ENCODE measurements at regions not wholly inside any gene's neighbourhood (a gene's known extent, or its start where the extent isn't known, plus 50 kb on each side); places are given as distances from the start of the nearest gene placed in this dataset.
"Not testable (repeated sequence)": the region's sequence is repeated elsewhere in the genome, so short reads cannot be mapped to it uniquely, and the experiment has no call there.

DNA sequence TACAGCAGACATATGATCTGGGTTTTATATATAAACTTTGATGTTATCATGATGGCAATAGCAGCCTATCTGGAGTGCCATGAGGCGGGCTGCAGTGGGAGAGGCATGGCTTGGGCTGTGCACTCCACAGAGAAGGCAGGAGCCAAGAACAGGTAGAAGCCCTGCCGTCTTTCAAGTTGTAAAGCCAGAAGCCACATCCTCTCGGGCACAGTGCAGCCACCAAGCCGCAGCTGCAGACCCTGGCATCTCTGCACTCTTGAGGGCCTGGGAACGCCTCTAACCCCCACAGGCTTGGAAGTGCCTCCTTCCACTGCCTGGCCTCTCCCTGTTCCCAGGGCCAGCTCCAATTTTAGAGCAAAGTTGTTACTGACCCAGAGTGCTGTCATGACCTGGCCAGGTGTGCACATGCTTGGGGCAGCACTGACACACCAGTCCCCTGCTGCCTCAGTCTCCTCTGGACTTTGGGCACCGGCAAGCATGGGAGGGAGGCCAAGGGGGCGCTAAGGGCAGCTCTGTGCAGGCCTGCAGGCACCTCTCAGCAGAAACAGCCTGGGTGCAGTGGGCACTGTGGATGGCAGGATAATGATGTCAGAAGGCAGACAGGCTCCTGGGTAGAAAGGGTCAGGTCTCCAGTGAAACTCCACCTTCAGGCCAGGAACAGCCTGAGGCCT lies 1619.8 kb upstream of the PRMT6 start:
- Histone ChIP-seq H3K79me2 (ENCODE audit: low read length) (no peaks in the 10 kb centered on the region), H3K9ac (ENCODE audit: low read length) (no peak overlapping the region), H3K27me3 (ENCODE audit: low read length) (no peaks in the 10 kb centered on the region), H3K36me3 (ENCODE audit: insufficient read depth, low read length) (no peaks in the 10 kb centered on the region), H3K4me1 (ENCODE audit: low read length) (no peaks in the 10 kb centered on the region), H3K9me2 (replicated peaks; ENCODE audit: insufficient read depth, low read length) (no peaks in the 10 kb centered on the region), H4K20me1 (ENCODE audit: insufficient read depth, low read depth, low read length) (no peaks in the 10 kb centered on the region), H3K9me3 (ENCODE audit: low read length) (peaks cover 19% of the 10 kb centered on the region), H3K4me3 (ENCODE audit: low read length) (no peak overlapping the region), H3K4me2 (ENCODE audit: low read depth, low read length, poor library complexity, severe bottlenecking) (no peak overlapping the region), H3K27ac (ENCODE audit: low read length) (no peak overlapping the region), H2AFZ (ENCODE audit: low read length) (no peak overlapping the region)
- no peak for DNase-seq

GRCh38 chr1:105437847-105438246 lies 1618.6 kb upstream of the PRMT6 start:
- Histone ChIP-seq H3K27me3 (ENCODE audit: low read length) (no peaks in the 10 kb centered on the region), H4K20me1 (ENCODE audit: insufficient read depth, low read depth, low read length) (no peaks in the 10 kb centered on the region), H3K4me2 (ENCODE audit: low read depth, low read length, poor library complexity, severe bottlenecking) (no peak overlapping the region), H3K9me3 (ENCODE audit: low read length) (peaks cover 21% of the 10 kb centered on the region), H2AFZ (ENCODE audit: low read length) (no peak overlapping the region), H3K27ac (ENCODE audit: low read length) (no peak overlapping the region), H3K9ac (ENCODE audit: low read length) (no peak overlapping the region), H3K79me2 (ENCODE audit: low read length) (no peaks in the 10 kb centered on the region), H3K4me3 (ENCODE audit: low read length) (no peak overlapping the region), H3K36me3 (ENCODE audit: insufficient read depth, low read length) (no peaks in the 10 kb centered on the region), H3K9me2 (replicated peaks; ENCODE audit: insufficient read depth, low read length) (no peaks in the 10 kb centered on the region), H3K4me1 (ENCODE audit: low read length) (no peaks in the 10 kb centered on the region)
- DNase-seq = no peak

GRCh38 chr1:105442901-105443300 lies 1613.6 kb upstream of the PRMT6 start:
- Histone ChIP-seq H3K4me1 (ENCODE audit: low read length) (no peaks in the 10 kb centered on the region), H3K4me3 (ENCODE audit: low read length) (no peak overlapping the region), H2AFZ (ENCODE audit: low read length) (no peak overlapping the region), H3K9me2 (replicated peaks; ENCODE audit: insufficient read depth, low read length) (no peaks in the 10 kb centered on the region), H3K9ac (ENCODE audit: low read length) (no peak overlapping the region), H4K20me1 (ENCODE audit: insufficient read depth, low read depth, low read length) (no peaks in the 10 kb centered on the region), H3K9me3 (ENCODE audit: low read length) (peaks cover 2% of the 10 kb centered on the region; the same call in 1 of the 2 replicates), H3K79me2 (ENCODE audit: low read length) (no peaks in the 10 kb centered on the region), H3K36me3 (ENCODE audit: insufficient read depth, low read length) (no peaks in the 10 kb centered on the region), H3K27ac (ENCODE audit: low read length) (no peak overlapping the region), H3K27me3 (ENCODE audit: low read length) (no peaks in the 10 kb centered on the region), H3K4me2 (ENCODE audit: low read depth, low read length, poor library complexity, severe bottlenecking) (no peak overlapping the region)
- DNase-seq = no peak

DNA sequence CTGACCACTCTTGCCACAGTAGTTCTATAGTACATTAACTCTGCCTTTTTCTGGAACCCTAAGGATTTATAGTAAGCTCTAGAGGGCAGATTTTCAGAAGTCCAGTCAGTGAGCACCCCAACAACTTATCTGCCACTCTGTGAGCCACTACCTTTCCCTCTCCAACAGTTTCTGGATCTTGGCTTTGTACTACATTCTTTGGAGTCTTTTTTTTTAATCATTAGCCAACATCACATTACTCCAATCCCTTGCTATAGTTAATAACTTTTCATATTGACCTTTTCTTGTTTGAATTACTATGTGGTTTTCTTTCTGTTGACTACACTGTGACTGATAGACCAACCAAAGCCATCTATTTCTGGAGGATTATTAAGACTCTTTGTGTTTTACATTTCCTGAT lies 1596.7 kb upstream of the PRMT6 start:
- Histone ChIP-seq H3K36me3 (ENCODE audit: insufficient read depth, low read length) (no peaks in the 10 kb centered on the region), H3K4me3 (ENCODE audit: low read length) (no peak overlapping the region), H2AFZ (ENCODE audit: low read length) (no peak overlapping the region), H3K4me2 (ENCODE audit: low read depth, low read length, poor library complexity, severe bottlenecking) (no peak overlapping the region), H3K27ac (ENCODE audit: low read length) (no peak overlapping the region), H3K79me2 (ENCODE audit: low read length) (no peaks in the 10 kb centered on the region), H4K20me1 (ENCODE audit: insufficient read depth, low read depth, low read length) (no peaks in the 10 kb centered on the region), H3K9me2 (replicated peaks; ENCODE audit: insufficient read depth, low read length) (no peaks in the 10 kb centered on the region), H3K9me3 (ENCODE audit: low read length) (peaks cover 19% of the 10 kb centered on the region; the same call in 1 of the 2 replicates), H3K9ac (ENCODE audit: low read length) (no peak overlapping the region), H3K27me3 (ENCODE audit: low read length) (no peaks in the 10 kb centered on the region), H3K4me1 (ENCODE audit: low read length) (no peaks in the 10 kb centered on the region)
- DNase-seq = no peak

DNA sequence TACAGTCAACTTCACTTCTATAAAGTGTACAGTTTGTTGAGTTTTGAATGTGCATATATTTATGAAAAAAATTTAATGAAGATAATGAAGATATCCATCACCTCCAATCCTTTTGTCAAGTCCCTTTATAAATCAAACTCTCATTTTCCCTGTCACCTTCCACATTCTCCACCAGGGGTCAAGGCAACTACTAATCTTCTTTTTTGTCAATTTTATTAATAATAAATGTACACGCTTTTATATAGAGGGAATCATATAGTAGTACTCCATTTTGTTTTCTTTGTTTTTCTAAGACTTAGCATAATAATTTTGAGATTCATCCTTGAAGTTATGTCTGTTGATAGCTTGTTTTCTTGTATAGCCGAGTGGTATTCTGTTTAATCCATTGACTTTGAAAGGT lies 1594.2 kb upstream of the PRMT6 start:
- H3K4me1 ChIP-seq (ENCODE audit: low read length) = no peaks in the 10 kb centered on the region
- H2AFZ ChIP-seq (ENCODE audit: low read length) = no peak overlapping the region
- no peaks in the 10 kb centered on the region for H3K79me2 ChIP-seq (ENCODE audit: low read length)
- H3K27ac ChIP-seq (ENCODE audit: low read length) = no peak overlapping the region
- H3K9me3 ChIP-seq (ENCODE audit: low read length) = peaks cover 19% of the 10 kb centered on the region; the same call in 1 of the 2 replicates
- H3K4me3 ChIP-seq (ENCODE audit: low read length) = no peak overlapping the region
- no peaks in the 10 kb centered on the region for H4K20me1 ChIP-seq (ENCODE audit: insufficient read depth, low read depth, low read length)
- H3K9ac ChIP-seq (ENCODE audit: low read length) = no peak overlapping the region
- no peaks in the 10 kb centered on the region for H3K27me3 ChIP-seq (ENCODE audit: low read length)
- no peaks in the 10 kb centered on the region for H3K36me3 ChIP-seq (ENCODE audit: insufficient read depth, low read length)
- H3K9me2 ChIP-seq (replicated peaks; ENCODE audit: insufficient read depth, low read length) = no peaks in the 10 kb centered on the region
- H3K4me2 ChIP-seq (ENCODE audit: low read depth, low read length, poor library complexity, severe bottlenecking) = no peak overlapping the region
- DNase-seq = no peak

GRCh38 chr1:105467549-105467948 lies 1588.9 kb upstream of the PRMT6 start:
- no peaks in the 10 kb centered on the region for H3K36me3 ChIP-seq (ENCODE audit: insufficient read depth, low read length)
- H3K27me3 ChIP-seq (ENCODE audit: low read length) = no peaks in the 10 kb centered on the region
- H3K9ac ChIP-seq (ENCODE audit: low read length) = no peak overlapping the region
- H2AFZ ChIP-seq (ENCODE audit: low read length) = no peak overlapping the region
- H3K79me2 ChIP-seq (ENCODE audit: low read length) = no peaks in the 10 kb centered on the region
- no peaks in the 10 kb centered on the region for H3K9me2 ChIP-seq (replicated peaks; ENCODE audit: insufficient read depth, low read length)
- H3K9me3 ChIP-seq (ENCODE audit: low read length) = no peaks in the 10 kb centered on the region; the same call in 1 of the 2 replicates
- no peak overlapping the region for H3K4me3 ChIP-seq (ENCODE audit: low read length)
- H3K27ac ChIP-seq (ENCODE audit: low read length) = no peak overlapping the region
- no peaks in the 10 kb centered on the region for H3K4me1 ChIP-seq (ENCODE audit: low read length)
- no peak for DNase-seq
- no peak overlapping the region for H3K4me2 ChIP-seq (ENCODE audit: low read depth, low read length, poor library complexity, severe bottlenecking)
- no peaks in the 10 kb centered on the region for H4K20me1 ChIP-seq (ENCODE audit: insufficient read depth, low read depth, low read length)

DNA sequence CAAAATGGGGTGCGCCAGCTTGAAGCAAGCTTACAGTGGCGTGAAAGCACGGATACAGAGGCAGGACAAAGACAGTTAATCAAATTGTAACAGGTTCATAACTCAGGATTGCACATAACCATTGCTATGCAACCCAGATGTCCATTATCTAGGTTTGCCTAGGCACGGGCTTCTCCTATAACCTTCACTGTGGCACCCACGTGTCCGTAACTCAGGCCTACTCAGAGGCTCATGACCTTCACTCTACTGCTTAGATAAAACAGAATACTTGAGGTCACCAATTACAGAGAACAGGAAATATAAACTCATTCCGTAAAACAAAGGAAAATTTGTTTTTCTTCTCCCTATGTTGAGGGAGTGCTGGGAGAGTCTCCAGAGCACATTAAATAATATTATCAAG lies 1585.9 kb upstream of the PRMT6 start:
- not testable (repeated sequence) for H2AFZ ChIP-seq (ENCODE audit: low read length); H4K20me1 ChIP-seq (ENCODE audit: insufficient read depth, low read depth, low read length); H3K9me2 ChIP-seq (replicated peaks; ENCODE audit: insufficient read depth, low read length); H3K27me3 ChIP-seq (ENCODE audit: low read length); H3K4me2 ChIP-seq (ENCODE audit: low read depth, low read length, poor library complexity, severe bottlenecking); H3K9ac ChIP-seq (ENCODE audit: low read length); H3K79me2 ChIP-seq (ENCODE audit: low read length); H3K27ac ChIP-seq (ENCODE audit: low read length); H3K4me3 ChIP-seq (ENCODE audit: low read length); H3K9me3 ChIP-seq (ENCODE audit: low read length); H3K4me1 ChIP-seq (ENCODE audit: low read length); H3K36me3 ChIP-seq (ENCODE audit: insufficient read depth, low read length); DNase-seq

DNA sequence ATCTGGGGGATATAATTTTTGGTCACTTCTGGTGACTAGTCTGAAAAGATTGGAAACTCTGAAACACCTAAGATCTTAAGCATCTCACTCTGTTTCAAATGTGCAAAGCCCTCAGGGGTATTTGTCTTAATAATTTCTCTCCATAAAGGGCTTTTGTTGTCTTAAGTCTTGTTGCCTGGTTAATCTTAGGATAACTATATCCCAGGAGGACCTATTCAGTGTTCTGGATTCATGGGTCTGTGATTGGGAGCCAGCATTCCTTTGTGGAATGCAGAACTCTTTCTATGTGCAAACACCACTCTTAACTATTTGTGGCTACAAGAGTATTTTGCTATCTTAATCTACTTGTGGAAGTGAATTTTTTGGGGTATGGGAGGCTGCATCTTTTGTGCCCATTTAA lies 1573.0 kb upstream of the PRMT6 start:
- no peak overlapping the region for H2AFZ ChIP-seq (ENCODE audit: low read length)
- no peaks in the 10 kb centered on the region for H3K9me2 ChIP-seq (replicated peaks; ENCODE audit: insufficient read depth, low read length)
- no peaks in the 10 kb centered on the region for H4K20me1 ChIP-seq (ENCODE audit: insufficient read depth, low read depth, low read length)
- H3K9ac ChIP-seq (ENCODE audit: low read length) = no peak overlapping the region
- no peak for DNase-seq
- no peaks in the 10 kb centered on the region for H3K36me3 ChIP-seq (ENCODE audit: insufficient read depth, low read length)
- no peak overlapping the region for H3K4me2 ChIP-seq (ENCODE audit: low read depth, low read length, poor library complexity, severe bottlenecking)
- H3K79me2 ChIP-seq (ENCODE audit: low read length) = no peaks in the 10 kb centered on the region
- H3K9me3 ChIP-seq (ENCODE audit: low read length) = peaks cover 21% of the 10 kb centered on the region
- no peaks in the 10 kb centered on the region for H3K27me3 ChIP-seq (ENCODE audit: low read length)
- no peaks in the 10 kb centered on the region for H3K4me1 ChIP-seq (ENCODE audit: low read length)
- H3K27ac ChIP-seq (ENCODE audit: low read length) = no peak overlapping the region
- no peak overlapping the region for H3K4me3 ChIP-seq (ENCODE audit: low read length)

Measured in Karpas-422 (cell line).